GM21367 (cell line): ENCODE measurements at regions not wholly inside any gene's neighbourhood (a gene's known extent, or its start where the extent isn't known, plus 50 kb on each side); places are given as distances from the start of the nearest gene placed in this dataset.
"Not testable (repeated sequence)": the region's sequence is repeated elsewhere in the genome, so short reads cannot be mapped to it uniquely, and the experiment has no call there.

Experiments
- ATAC-seq: cut with Tn5 transposase; IDR thresholded peaks from one replicate; pipeline ENCODE4 v1.9.1; 2021; ENCODE audit not compliant: unreplicated experiment

DNA sequence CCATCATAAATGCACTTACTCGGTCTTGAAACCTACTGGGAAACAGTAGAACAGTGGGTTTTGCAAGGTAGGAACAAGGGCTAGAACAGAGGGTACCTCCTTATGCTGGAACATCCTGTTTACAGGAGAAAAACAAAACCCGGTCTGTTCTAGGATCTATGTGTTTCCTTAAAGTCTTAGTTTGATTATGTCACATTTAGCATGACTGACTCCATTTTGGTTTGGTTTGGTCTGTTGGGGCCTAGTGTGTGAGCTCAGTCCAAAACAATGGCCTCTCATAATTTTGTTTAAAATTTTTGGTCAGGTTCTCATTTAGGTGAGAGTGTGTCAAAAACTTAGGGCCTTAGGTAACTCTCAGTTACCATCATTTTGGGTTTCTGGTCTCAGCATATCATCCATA, 96.3 kb upstream of the TRIM24 start:
- ATAC-seq: no peak

DNA sequence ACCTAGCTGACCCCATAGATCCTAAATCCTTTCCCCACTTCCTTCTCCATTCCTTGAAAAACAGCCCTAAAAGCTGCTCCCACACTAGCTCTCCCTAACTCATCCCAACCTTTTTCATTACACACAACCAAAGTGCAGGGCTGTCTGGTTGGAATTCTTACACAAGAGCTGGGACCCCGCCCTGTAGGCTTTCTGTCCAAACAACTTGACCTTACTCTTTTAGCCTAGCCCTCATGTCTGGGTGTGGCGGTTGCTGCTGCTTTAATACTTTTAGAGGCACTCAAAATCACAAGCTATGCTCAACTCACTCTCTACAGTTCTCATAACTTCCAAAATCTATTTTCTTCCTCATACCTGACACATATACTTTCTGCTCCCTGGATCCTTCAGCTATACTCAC, 93.9 kb upstream of the TRIM24 start:
- ATAC-seq: not testable (repeated sequence)

DNA sequence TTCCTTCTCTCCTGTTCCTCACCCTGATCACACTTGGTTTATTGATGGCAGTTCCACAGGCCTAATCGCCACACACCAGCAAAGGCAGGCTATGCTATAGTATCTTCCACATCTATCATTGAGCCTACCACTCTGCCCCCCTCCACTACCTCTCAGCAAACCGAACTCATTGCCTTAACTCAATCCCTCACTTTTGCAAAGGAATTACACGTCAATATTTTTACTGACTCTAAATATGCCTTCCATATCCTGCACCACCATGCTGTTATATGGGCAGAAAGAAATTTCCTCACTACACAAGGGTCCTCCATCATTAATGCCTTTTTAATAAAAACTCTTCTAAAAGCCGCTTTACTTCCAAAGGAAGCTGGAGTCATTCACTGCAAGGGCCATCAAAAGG, 93.4 kb upstream of the TRIM24 start:
- ATAC-seq: not testable (repeated sequence)

DNA sequence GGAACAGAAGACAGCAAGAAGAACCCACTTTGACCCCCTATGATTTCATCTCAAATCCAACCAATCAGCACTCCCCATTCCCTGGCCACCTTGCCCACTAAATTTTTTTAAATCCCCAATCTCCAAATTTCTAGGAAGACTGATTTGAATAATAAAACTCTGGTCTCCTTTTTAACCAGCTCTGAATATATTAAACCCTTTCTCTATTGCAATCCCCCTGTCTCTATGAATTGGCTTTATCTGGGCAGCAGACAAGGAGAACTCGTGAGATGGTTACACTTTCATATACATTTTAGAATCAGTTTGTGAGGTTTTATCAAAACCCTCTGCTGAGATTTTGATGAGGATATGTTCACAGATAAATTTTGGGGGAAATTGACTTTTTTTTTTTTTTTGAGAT, 90.3 kb upstream of the TRIM24 start:
- ATAC-seq: no peak

DNA sequence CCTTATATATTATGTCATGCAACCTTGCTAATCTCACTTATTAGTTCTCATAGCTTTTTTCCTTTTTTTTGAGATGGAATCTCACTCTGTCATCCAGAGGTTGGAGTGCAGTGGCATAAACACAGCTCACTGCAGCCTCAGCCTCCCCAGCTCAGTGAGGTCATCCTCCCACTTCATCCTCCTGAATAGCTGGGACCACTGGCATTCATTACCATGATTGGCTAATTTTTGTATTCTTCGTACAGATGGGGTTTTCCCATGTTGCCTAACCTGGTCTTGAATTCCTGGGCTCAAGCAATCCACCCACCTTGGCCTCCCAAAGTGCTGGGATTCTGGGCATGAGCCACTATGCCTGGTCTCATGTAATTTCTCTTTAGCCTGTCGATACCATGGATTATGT, 89.1 kb upstream of the TRIM24 start:
- ATAC-seq: no peak

DNA sequence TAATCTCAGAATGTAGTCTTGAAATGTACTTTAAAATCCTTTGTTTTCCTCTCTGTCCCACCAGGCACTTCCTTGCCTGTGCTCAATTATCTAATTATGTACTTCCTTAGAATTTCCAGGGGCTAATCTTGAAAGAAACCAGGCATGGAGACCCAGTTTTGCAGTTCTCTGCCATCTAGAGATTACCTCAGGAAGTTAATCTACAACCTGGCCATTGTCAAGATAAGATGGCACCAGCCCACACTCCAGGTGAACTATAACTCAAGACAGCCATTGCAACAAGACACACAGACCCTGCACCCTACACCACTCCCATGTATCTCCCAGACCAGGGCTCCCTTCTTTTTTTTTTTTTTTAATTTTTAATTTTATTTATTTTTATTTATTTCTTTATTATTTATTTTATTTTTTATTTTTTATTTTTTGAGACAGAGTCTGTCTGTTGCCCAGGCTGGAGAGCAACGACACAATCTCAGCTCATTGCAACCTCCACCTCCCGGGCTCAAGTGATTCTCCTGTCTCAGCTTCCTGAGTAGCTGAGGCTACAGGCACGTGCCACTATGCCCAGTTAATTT, 85.9 kb upstream of the TRIM24 start:
- no peak for ATAC-seq

DNA sequence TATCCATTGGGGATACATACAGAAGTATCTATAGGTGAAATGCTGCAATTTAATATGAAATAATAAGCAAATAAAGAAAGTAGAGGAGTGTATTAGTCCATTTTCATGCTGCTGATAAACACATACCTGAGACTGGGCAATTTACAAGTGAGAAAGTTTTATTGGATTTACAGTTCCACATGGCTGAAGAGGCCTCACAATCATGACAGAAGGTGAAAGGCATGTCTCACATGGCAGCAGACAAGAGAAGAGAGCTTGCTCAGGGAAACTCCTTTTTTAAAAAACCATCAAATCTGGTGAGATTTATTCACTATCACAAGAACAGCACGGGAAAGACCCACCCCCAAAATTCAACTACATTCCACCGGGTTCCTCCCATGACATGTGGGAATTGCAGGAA, 82.8 kb upstream of the TRIM24 start:
- no peak for ATAC-seq

DNA sequence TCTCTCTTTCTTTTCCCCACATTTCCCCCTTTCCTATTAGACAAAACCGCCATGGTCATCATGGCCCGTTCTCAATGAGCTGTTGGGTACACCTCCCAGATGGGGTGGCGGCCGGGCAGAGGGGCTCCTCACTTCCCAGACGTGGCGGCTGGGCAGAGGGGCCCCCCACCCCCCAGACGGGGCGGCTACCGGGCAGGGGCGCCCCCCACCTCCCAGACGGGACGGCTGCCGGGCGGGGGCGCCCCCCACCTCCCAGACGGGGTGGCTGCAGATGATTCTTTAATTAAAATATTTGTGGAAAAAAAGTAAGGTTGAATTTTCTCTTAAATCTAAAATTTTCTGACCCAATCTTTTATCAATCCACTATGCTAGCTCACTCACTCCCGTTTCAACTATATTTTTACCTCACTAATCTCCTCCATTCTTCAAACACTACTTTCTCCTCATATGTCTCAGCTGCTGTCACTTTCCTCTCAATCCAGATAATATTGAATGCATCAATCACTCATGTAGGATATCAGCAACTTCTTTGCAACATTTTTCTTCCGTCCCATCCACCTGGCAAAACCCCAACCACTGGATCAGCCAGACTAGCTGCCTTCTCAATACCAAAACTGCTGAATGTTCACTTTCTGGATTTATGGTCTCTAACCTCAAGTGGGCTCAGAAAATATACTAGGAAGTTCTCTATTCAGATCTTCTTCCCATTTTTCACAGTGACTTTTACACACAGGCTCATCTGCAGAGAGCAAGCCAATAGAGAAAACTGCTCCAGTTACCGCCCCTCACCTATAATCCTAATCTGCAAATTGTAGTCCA, 81.1 kb upstream of the TRIM24 start:
- no peak for ATAC-seq

DNA sequence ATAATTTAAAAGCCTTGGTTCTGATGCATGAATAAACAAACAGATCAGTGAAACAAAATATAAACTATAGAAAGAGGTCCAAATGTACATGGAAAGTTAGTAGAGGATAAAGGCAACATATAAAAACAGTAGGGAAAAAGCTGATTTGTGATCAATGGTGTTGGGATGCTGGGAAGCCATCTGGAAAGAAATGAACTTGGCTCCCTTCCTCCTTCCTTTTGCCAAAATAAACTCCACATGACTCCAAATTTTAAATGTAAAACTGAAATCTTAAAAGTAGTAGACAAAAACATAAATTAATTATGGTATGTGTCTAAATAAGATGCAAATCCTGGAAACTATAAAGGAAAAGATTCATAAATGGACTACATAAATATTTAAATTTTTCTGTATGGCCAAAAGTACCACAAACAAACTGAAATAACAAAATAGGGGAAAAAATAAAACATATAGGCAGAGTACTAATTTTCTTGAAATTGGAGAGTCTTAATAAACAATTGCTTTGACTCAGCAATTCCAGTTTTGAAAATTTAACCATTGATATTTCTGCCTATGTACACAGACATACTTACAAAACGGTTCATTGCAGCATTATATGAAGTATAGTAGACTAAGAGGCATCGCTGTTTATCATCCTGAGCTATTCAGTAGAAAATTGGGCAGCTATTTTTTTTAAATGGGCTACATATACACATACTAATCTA, 77.0 kb upstream of the TRIM24 start:
- ATAC-seq: no peak

DNA sequence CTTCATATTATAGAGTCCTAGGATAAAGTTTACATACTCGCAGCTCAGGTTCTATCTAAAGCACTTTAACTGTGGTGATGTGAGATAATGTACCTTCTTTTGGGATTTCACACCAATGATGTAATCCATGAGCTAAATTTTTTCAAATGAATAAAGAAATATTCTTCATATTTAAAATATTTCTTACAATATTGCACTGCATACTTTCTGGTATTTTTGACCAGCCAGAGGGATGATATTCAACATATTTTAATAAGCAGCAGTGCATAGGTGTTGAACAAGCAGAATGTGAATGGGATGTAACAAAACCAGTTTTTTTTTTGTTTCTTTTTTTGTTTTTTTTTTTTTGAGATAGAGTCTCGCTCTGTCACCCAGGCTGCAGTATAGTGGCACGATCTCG, 73.2 kb upstream of the TRIM24 start:
- ATAC-seq: no peak

DNA sequence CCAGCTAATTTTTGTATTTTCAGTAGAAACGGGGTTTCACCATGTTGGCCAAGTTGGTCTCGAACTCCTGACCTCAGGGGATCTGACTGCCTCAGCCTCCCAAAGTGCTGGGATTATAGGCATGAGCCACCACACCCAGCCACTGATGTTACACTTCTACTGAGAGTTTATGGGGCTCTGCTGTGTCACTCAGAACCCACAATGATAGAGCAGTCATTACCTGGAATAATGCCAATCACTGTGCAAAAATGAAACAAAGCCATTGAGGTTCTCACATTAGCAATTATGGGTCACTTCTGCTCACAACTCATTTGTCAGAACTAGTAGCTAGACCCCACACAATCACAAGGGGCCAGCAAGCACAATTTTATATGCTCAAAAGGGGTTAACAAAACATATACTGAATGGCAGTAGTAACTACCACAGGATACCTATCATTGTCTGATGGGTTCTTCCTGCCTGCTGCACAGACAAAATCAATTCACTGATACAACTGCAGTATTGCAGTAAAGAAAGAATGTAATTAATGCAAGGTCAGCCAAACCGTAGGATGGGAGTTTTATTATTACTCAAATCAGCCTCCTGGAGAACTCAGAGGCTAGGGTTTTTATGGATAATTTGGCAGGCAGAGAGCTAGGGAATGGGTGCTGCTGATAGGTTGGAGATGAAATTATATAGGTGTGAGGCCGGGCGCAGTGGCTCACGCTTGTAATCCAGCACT, 72.1 kb upstream of the TRIM24 start:
- ATAC-seq: no peak

DNA sequence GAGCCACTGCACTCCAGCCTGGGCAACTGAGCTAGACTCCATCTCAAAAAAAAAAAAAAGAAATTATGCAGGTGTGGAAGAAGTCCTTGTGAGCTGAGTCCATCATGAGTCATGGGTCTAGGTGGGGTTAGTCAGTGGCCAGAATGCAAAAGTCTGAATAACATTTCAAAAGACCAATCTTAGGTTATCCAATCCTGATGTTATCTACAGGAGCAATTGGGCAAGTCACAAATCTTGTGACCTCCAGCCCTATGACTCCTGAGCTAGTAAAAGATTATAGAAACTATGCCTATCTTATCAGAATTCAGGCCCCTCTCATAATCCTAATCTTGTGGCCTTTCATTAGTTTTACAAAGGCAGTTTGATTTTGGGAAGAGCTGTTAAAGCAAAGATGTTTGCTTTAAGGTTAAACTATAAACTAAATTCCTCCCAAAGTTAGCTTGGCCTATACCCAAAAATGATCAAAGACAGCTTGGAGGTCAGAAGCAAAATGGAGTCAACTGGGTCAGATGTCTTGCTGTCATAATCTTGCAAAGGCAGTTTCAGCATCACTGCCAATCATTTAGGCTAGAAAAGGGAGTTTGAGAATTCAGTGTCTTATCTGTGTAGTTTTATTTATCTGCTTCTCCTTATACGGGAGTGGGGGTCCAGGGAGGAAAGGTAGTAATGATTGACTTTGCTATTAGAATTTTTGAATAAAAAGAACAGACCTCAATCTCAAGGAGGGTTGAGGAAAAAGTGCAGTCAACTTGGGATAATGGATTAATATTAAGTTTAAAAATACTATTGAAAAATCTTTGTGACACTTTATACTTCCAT, 71.2 kb upstream of the TRIM24 start:
- ATAC-seq: no peak

DNA sequence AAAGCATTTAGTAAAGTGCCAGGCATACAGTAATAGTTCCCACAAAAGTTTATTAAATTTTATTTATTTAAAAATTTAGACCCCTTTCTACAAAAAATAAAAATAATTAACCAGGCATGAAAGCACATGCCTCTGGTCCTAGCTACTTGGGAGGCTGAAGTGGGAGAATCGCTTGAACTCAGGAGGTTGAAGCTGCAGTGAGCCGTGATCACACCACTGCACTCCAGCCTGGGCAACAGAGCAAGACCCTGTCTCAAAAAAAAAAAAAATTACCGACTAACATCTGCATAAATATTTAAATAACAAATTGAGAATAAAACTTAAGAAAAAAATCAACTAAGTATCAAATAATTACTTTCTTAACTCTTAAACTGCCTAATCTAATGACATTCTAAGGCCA, 64.3 kb upstream of the TRIM24 start:
- no peak for ATAC-seq

DNA sequence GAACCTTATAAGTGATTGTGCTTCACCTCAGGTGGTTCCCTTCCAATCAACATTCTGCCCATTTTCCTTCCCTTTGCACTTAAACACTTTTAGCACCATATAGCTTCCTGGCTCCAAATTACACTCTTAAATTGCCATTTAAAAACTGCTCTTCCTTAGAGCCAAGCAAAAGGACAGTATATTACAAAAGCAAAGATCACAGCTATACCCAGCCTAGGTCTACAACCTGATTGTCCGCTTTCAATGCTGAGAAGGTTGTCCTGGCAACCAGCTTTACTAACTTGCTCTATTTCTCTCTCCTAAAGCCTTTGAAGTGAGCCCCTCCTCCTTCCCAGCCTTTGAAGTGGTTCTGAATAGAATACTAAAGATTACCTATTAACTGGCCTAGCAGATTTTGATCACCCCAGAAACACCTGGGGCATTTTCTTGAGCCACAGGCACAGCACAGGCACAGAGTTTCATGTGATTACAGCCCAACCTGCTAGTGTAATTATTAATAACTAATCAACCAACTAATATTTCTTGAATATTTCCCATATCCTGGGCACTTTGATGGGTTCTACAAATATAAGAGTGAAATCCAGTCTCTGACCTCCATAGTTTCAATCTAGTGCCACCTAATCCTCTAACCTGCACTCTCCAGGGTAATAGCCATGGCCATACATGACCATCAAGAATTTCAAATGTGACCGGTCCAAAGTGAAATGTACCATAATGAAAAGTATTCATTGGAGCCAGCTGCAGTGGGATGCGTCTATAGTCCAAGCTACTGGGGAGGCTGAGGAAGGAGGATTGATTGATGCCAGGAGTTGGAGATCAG, 63.6 kb upstream of the TRIM24 start:
- ATAC-seq: peak; percentile 78

DNA sequence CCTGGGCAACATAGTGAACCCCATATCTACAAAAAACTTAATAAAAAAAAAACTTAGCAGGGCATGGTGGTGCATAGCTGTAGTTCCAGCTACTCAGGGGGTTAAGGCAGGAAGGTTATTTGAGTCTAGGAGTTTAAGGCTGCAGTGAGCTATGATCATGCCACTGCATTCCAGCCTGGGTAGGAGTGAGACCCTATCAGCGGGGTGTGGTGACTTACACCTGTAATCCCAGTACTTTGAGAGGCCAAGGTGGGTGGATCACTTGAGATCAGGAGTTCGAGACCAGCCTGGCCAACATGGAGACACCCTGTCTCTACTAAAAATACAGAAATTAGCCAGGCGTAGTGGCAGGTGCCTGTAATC, 63.0 kb upstream of the TRIM24 start:
- not testable (repeated sequence) for ATAC-seq

DNA sequence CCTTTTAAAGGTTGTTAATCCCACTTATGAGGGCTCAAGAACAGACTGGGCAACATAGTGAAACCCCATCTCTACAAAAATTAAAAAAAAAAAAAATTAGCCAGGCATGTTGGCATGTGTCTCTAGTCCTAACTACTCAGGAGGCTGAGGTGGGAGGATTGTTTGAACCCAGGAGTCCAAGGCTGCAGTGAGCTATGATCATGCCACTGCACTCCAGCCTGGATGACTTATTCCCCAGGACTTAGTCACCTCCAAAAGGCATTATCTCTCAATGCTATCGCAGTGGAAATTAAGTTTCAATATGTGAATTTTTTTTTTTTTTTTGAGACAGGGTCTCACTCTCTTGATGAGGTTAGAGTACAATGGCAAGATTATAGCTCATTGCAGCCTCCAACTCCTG, 61.2 kb upstream of the TRIM24 start:
- no peak for ATAC-seq

DNA sequence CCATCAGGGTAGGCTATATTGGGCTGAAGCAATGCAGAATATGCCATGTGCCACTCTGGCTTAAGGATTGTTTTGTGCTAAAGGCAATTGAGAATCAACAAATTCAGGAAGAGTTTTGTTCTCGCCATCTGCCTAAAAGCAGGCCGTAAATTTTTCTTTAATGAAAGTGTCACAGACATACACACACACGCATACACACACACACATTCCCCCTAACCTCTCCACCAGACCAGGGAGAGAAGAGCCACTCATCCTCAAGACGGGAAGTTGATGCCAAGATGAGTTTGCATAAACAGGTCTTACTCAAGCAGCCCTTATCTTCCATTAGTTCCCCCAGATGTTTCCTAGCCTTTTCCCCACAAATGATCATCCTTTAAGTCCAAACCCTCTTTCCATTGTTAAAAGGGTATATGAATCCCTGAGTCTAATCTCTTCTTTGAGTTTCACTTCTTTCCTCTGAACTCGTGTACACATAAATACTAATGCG, 59.6 kb upstream of the TRIM24 start:
- ATAC-seq: no peak

DNA sequence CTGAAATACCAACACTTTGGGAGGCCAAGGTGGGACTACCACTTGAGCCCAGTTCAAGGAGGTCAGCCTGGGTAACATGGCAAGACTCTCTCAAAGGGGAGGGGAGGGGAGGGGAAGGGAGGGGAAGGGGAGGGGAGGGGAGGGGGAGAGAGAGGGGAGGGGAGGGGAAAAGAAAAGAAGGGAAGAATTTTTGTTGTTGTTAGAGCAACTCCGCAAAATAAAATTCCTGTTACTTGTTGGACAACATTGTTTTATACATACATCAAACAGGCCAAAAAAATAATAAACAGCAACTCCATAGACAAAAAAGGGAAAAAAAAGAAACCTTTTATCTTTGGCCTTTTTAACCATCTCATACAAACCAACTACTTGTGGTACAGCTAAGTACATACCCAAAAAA, 57.3 kb upstream of the TRIM24 start:
- ATAC-seq: no peak

DNA sequence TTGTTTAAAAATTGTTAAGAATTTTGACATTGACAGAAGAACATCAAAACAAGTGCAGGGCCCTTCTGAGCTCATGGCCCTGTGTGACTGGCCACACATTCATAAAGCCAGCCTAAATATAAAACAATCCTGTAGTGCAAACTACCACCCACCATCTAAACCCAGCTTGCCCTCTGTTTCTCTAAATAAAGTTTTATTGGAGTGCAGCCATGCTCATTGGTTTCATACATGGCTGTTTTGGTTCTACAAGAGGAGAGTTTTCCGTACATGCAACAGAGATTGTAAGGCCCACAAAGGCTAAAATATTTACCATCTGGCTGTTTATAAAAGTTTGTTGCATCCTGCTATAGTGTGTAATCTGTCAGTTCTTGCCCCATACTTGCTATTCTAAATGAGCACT, 54.6 kb upstream of the TRIM24 start:
- ATAC-seq: no peak

DNA sequence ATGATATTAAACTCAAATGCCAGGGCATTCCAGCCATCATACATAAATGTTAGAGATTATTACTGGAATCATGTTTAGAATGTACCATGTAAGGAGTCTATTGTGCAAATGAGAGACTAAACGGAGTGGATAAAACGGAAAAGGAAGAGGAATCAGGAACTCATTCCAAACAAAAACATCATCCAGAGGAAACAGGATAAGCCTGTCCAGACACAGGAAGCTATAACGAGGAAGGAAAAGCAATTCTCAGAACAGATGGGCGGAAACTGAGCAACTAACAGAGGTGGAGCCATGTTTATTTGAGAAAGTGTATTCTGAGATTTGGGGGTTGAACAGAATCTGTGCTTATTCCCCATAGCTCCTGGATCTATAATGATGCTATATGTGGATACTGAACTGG, 52.3 kb upstream of the TRIM24 start:
- ATAC-seq: no peak
